ENCODE measurements at regions not wholly inside any gene's neighbourhood (a gene's known extent, or its start where the extent isn't known, plus 50 kb on each side); places are given as distances from the start of the nearest gene placed in this dataset.

- DNase-seq, result peak; percentile 97
Measured at GRCh38 chr7:85630904-85631600, 444.2 kb upstream of the SEMA3D start.

GRCh38 chr7:85627791-85628586 lies 441.1 kb upstream of the SEMA3D start:
- DNase-seq, result peak; percentile 60

- no peak for DNase-seq
Measured at GRCh38 chr7:85622059-85622458, 435.2 kb upstream of the SEMA3D start.

GRCh38 chr7:85620936-85621685 lies 434.3 kb upstream of the SEMA3D start:
- DNase-seq, result no peak

- DNase-seq, result no peak
Measured at GRCh38 chr7:85619236-85619635, 432.4 kb upstream of the SEMA3D start.

GRCh38 chr7:85614684-85615083 lies 427.8 kb upstream of the SEMA3D start:
- DNase-seq, result no peak

- DNase-seq, result peak; percentile 91
Measured at GRCh38 chr7:85612514-85612913, 425.7 kb upstream of the SEMA3D start.

GRCh38 chr7:85608804-85609203 lies 421.9 kb upstream of the SEMA3D start:
- DNase-seq, result no peak

GRCh38 chr7:85602196-85602595 lies 415.3 kb upstream of the SEMA3D start:
- peak; percentile 86 for DNase-seq

- peak; percentile 72 for DNase-seq
Measured at GRCh38 chr7:85600395-85600794, 413.5 kb upstream of the SEMA3D start.

GRCh38 chr7:85596827-85597226 lies 410.0 kb upstream of the SEMA3D start:
- DNase-seq, result peak; percentile 62

GRCh38 chr7:85595750-85596178 lies 408.9 kb upstream of the SEMA3D start:
- peak; percentile 50 for DNase-seq

- no peak for DNase-seq
Measured at GRCh38 chr7:85593355-85593754, 406.5 kb upstream of the SEMA3D start.

GRCh38 chr7:85587785-85588184 lies 400.9 kb upstream of the SEMA3D start:
- DNase-seq, result no peak

GRCh38 chr7:85586091-85586490 lies 399.2 kb upstream of the SEMA3D start:
- DNase-seq, result no peak

GRCh38 chr7:85583131-85583953 lies 396.5 kb upstream of the SEMA3D start:
- DNase-seq, result no peak

GRCh38 chr7:85573844-85574243 lies 387.0 kb upstream of the SEMA3D start:
- DNase-seq, result no peak

GRCh38 chr7:85573346-85573745 lies 386.5 kb upstream of the SEMA3D start:
- no peak for DNase-seq

GRCh38 chr7:85570898-85571297 lies 384.0 kb upstream of the SEMA3D start:
- no peak for DNase-seq

- no peak for DNase-seq
Measured at GRCh38 chr7:85567983-85568382, 381.1 kb upstream of the SEMA3D start.

GRCh38 chr7:85566095-85566794 lies 379.4 kb upstream of the SEMA3D start:
- no peak for DNase-seq

GRCh38 chr7:85565276-85565675 lies 378.4 kb upstream of the SEMA3D start:
- no peak for DNase-seq
